ENCODE measurements at regions not wholly inside any gene's neighbourhood (a gene's known extent, or its start where the extent isn't known, plus 50 kb on each side); places are given as distances from the start of the nearest gene placed in this dataset.

GRCh38 chr2:151197184-151198108, 64.2 kb downstream of the RBM43 start:
- DNase-seq, result no peak

DNA sequence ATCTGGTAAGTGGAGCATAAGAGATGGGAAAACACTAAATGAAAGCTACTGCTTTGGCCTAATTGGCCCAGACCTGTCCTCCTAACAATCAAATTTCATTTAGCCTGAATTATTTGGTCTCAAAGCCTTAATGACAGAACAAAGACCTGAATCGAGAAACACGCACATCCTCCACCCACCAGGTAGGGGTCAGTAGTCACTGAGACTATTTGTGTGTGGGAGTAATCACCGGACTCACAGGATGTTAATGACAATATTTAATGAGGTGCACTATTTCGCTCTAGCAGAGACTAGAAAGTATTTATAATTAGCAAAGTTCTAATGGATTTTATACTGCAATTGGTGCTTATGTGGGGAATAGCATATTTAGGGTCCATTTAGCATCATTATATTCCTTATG, 68.1 kb downstream of the RBM43 start:
- DNase-seq, result no peak

GRCh38 chr2:151192681-151193080, 69.0 kb downstream of the RBM43 start:
- DNase-seq, result no peak

DNA sequence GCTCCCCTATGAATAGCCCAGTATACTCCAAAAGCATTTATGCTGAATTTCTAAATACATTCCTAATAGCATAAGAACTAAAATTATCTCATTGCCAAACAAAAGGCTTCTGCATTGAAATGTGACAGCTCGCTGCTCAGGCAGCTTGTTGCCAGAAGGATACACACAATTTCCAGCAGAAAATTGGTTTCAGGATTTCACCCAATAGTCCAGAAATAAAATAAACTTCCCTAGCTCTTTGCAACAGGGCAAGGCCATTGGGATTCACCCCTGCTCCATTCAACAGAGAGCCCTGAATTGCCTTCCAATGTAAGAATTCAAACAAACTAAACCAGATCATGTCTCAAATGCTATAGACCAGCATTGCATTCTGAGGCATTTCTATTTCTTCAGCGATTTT, 70.7 kb downstream of the RBM43 start:
- DNase-seq, result no peak

DNA sequence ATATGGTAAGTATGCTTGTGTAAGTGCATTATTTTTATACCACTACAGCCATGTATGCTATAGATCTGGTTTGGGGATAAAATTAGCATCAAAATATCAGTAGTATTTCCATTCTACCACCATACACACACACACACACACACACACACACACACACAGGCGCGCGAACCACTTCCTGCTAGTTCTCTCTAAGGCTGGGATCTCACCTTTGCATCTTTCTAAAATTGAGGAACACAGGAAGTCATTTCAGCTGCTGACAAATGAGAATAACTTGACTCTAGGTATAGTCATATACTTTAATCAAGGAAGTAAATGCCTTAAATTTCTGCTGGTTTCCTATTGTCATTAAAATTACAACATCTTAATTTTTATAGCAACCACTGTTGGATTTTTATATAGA, 72.5 kb downstream of the RBM43 start:
- peak in 1 of 2 donors; percentile 11 for DNase-seq

DNA sequence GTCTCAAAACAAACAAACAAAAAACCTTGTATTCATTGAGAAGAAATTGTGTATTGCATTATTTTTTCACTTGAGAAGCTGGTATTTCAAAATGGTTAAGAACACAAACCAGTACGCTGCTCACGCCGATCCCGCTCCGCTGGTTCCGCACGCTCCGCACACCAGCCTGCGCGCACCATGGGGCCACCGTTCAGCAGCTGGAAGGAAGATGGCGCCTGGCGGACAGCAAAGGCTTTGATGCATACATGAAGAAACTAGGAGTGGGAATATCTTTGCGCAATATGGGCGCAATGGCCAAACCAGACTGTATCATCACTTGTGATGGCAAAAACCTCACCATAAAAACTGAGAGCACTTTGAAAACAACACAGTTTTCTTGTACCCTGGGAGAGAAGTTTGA, 75.7 kb downstream of the RBM43 start:
- no peak for DNase-seq

- DNase-seq, result no peak
These were observed 78.5 kb downstream of the RBM43 start for GRCh38 chr2:151182899-151183809.

- no peak for DNase-seq
These were observed 79.3 kb downstream of the RBM43 start for GRCh38 chr2:151182396-151182795.

DNA sequence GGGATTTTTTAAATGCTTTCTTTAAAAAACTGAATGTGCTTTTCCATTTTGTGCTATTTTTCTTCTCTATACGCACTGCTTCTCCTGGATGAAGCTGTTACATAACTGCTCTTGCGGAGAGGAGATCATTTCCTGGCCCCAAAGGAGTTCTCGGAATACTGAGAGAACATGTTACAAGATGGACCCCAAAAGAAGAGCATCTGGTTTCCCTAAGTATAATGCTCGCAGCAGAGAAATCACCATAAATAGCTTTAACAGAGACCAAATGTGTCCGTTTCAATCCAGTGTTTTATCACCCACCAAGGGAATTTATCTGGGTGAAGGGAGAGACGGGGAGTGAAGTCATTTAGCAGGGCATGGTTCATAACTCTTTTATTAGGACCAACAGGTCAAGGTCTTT, 80.1 kb downstream of the RBM43 start:
- DNase-seq, result no peak

DNA sequence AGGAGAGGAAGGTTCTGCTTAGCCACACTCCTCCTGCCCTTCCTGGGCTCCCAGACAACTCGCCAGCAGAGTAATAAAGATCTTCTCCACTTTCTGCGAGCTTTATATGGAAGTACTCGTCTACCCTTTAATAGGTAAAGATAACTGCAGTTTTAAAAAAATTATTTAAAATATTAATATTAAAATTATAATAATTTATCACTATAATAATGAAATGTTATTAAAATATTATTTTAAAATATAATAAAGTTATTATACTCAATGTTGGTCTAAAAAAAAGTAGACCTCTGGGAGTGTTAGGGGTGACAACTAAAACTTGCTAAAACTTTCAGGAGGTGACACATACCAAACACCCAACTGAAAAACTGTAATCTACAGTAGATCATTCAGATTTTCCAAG, 81.5 kb downstream of the RBM43 start:
- DNase-seq, result no peak

GRCh38 chr2:151178207-151178606, 83.5 kb downstream of the RBM43 start:
- DNase-seq, result no peak

DNA sequence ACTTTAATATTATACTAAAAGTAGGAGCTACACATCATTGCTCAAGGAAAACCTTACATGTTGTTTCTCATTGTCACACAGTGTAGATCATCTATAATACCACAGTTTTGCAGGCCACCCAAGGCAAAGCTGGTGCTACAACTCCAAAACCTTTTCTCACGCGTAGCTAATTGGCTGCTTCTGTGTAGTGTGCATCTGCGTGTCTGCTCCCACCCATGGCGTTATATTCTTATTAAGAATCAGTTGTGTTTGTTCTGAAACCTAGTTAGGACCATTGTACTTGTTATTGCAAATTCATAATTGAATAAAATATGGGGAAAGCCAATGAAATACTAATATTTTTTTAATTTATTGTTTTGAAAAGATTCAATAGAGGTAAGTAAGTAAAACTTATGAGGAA, 83.9 kb downstream of the RBM43 start:
- DNase-seq, result no peak

- no peak for DNase-seq
These were observed 85.0 kb downstream of the RBM43 start for GRCh38 chr2:151176661-151177060.

DNA sequence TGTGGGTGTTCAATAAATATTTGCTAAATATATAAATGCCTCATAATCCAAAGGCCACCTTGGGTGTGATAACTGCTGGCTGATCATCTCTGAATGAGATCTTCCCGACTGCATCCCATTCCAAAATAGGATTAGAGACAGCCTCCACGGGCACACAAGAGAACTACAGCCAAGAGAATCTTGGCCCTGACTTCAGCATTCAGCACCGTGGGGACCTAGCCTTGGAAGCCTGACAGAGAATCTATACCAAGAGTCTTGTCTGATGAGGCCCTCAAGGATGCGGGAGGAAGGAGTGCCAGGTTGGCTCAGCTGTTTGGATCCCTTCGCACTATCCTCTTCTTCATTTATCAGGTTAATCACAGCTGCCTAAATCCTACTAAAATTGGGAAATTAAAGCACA, 85.8 kb downstream of the RBM43 start:
- DNase-seq, result no peak

DNA sequence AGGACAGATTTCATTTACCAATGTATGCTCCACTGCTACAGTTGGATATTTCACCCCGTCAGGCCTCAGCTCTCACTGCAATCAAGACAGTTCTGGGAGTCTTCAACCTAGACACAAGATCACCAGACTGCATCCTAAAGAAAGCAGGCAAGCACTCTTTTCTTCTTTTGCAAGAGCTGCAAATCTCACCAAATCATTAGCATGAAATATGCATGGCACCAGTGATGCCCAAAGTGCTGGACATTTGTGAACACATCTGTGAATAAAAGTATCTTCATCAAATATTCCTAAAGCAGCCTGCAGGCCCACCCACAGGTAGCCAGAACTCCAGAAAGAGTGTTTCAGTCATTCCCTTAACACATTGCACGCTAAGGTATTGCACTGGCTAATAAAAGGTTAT, 87.5 kb downstream of the RBM43 start:
- no peak for DNase-seq

GRCh38 chr2:151171186-151171585, 90.5 kb downstream of the RBM43 start:
- DNase-seq, result no peak

GRCh38 chr2:151166410-151166809, 95.3 kb downstream of the RBM43 start:
- DNase-seq, result no peak

DNA sequence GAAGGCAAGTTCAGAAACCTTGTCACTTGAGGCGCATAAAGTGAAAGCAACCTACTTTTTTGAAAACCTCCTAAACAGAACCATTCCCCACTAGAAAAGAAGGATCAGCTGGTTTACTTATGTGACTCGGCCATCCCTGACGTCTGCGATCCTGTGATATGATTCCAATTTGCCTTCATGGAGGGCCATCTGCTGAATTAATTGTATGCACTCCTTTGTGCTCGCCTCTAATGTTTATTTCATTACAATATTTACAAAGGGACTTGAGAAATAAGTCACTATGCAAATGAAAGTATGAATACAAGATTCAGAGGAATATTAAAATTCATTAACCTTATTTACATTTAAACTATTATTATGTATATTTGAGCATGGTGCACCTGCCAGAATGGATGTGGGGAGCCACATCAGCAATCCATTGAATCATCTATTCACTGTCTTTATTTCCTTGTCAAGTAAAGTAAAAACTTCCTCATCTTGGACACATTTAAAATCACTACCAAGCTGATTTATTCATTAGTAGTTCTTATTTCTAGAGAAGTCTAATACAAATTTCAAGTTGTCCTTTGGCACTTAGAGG, 96.5 kb downstream of the RBM43 start:
- DNase-seq, result no peak

- no peak for DNase-seq
These were observed 99.7 kb downstream of the RBM43 start for GRCh38 chr2:151161821-151162551.

GRCh38 chr2:151159109-151159662, 102.5 kb downstream of the RBM43 start:
- no peak for DNase-seq

GRCh38 chr2:151157000-151157735, 104.5 kb downstream of the RBM43 start:
- no peak for DNase-seq

DNA sequence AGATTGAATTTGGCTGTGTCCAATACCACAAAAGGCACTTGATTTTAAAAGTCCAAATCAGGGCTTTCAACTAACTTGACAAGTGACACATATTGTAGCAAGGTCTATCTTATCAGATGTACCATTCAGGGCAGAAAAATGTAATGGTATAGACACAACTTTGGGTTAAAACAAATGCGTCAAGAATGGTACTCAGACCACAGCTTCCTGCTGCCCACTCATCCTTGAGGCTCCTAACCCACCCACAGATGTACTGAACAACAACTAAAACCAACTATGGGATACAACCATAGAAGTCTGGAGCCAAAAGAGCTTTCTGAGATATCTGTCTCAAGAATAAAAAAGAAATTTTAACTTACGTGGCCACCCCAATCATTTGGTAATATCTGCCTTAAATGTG, 105.2 kb downstream of the RBM43 start:
- DNase-seq, result no peak

Data from stimulated activated CD4-positive, alpha-beta T cell treated with anti-CD3 and anti-CD28 coated beads, Interleukin-2, amount 100 ng/mL, for 24 hours (primary cell).